Gastrocnemius medialis (tissue), 4 donors: ENCODE measurements at regions not wholly inside any gene's neighbourhood (a gene's known extent, or its start where the extent isn't known, plus 50 kb on each side); places are given as distances from the start of the nearest gene placed in this dataset.

Source experiments
- POLR2A ChIP-seq, 2 donors: fragments of 450-650 bp; IDR thresholded peaks; one replicate each; pipeline ENCODE4 v1.6.1; 2017; ENCODE audit warnings: antibody characterized with exemption in 2 of 2, mild to moderate bottlenecking in 2 of 2, moderate library complexity in 2 of 2
- TF ChIP-seq, protein P1 (sequence below), 5 experiments: fragments of 450-650 bp in 3 of 5; fragments of 200-600 bp in 2 of 5; sonication (generic) in 2 of 5; IDR thresholded peaks in 4 of 5; conservative IDR thresholded peaks in 1 of 5; 1 replicate in 4 of 5; 2 replicates in 1 of 5; pipeline ENCODE4 v1.5.1; 2016 to 2019; ENCODE audit warnings: antibody characterized with exemption in 5 of 5, mild to moderate bottlenecking in 3 of 5, moderate library complexity in 3 of 5

DNA sequence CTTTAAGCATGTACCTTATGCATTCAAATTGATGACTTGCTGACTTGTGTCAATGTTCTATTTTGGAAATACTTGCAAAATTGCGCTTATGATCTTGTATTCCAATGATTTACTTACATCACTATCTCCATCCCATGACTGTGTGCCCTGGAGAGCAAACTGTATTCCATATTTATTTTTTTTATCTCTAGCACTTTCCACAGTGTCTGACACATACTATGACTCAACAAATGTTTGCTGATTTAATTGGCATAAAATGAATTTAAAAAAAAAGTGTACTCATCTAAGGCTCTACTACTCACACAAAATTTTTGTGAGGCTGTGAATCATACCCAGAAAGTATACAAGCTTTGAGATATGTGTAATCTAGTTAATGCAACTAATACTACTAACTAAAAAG lies 1066.8 kb upstream of the ADGRL3 start:
- TF ChIP-seq, protein P1, sequence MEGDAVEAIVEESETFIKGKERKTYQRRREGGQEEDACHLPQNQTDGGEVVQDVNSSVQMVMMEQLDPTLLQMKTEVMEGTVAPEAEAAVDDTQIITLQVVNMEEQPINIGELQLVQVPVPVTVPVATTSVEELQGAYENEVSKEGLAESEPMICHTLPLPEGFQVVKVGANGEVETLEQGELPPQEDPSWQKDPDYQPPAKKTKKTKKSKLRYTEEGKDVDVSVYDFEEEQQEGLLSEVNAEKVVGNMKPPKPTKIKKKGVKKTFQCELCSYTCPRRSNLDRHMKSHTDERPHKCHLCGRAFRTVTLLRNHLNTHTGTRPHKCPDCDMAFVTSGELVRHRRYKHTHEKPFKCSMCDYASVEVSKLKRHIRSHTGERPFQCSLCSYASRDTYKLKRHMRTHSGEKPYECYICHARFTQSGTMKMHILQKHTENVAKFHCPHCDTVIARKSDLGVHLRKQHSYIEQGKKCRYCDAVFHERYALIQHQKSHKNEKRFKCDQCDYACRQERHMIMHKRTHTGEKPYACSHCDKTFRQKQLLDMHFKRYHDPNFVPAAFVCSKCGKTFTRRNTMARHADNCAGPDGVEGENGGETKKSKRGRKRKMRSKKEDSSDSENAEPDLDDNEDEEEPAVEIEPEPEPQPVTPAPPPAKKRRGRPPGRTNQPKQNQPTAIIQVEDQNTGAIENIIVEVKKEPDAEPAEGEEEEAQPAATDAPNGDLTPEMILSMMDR (IDR thresholded peaks at IDR 0.05 in 4 of 5, conservative IDR thresholded peaks at IDR 0.05 in 1 of 5), result no peak
- TF ChIP-seq POLR2A (IDR thresholded peaks at IDR 0.05), result no peak
